NCI-H345 treated with DMSO at 0.1 percent for 48 hours (cell line): ENCODE measurements at regions not wholly inside any gene's neighbourhood (a gene's known extent, or its start where the extent isn't known, plus 50 kb on each side); places are given as distances from the start of the nearest gene placed in this dataset.

Experiments
- DNase-seq: peaks from one replicate; lab custom pipeline; 2025; ENCODE audit not compliant: unreplicated experiment; lab: John Stamatoyannopoulos, UW

DNA sequence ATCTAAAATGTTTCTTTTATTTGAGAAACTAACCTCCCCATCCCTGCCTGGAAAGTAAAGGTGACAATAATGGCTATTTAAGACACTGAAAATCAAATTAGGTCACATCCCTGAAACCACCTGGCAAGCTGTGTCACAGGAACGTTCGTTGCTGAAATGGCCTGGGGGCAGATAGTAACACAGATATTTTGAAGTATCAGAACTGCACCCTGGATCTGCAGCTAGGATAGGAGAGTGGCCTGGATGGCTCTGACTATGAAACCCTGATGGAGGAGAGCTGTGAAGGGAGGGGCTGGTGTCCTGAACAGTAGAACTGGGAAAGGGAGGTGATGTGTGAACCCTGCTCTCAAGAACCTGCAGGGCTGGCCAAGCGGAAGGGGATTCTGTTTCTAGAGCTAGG, 648.3 kb upstream of the CFAP20DC start:
- no peak for DNase-seq

DNA sequence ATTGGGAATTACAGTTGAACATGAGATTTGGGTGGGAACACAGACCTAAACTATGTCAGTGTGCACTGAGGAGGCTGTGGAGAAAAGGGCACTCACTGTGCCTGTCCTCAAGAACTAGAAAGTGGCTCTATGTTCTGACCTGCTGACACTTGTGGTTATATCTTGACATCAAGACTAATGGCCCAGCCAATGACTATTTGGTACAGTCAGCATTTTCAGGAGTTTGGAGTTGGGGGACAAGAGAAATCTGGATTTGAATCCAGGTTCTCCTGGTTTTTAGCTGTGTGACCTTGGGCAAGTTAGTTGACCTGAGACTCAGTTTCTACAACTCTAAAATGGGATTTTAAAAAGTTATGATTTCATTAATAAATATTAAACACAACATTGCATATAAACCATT, 647.0 kb upstream of the CFAP20DC start:
- DNase-seq, result no peak

DNA sequence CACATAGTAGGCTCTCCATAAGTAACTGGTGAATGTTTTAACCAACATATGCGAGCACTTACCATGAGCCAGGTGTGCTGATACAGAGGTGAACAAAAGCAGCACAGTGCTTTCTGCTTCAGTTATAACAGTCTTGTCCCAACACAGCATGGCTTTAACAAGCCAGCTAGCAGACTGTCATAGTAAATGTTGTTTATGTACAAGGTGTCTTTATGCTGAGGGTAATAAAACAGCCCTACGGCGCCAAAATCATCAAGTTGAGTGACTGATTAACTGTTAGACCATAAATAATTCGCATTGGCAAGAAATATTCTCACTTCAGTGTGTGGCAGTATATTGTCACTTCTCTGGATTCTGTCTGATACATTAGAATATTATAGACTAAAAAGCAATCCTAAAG, 646.0 kb upstream of the CFAP20DC start:
- peak; percentile 6 for DNase-seq

DNA sequence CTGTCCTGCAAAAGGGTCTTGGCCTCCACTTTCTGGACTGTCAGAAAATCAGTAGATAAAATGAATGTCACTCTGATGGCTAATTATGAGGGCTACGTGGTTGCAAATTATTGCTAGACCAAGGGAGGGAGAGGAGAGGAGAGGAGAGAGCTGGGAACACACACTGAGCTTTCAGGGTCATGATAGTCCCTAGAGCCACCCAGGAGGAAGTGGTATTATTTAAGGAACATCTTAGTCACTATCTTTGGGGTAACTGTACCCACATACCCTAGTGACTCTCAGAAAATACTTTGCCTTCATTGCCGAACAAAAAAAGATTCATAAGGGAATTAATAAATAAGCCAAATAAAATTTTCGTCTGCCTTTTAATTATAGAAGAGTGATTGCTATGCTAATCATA, 642.3 kb upstream of the CFAP20DC start:
- no peak for DNase-seq

DNA sequence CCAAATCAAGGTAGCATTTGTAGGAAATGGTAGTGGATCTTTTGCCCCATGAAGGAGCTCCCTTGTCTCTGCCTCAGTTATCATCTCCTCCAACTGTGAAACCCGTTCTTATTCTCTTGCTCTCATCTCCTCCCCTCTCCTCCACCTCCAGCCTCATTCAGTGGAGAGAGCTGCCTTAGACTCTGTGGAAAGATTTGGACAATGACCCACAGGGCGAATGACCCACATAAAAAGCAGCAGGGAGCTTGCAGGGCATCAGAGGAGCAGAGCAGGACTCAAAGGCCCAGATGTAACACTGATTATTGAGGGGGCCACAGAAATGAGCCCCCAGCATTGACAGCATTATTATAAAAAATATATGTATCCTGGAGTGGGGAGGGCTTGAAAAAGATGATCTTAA, 641.1 kb upstream of the CFAP20DC start:
- no peak for DNase-seq

DNA sequence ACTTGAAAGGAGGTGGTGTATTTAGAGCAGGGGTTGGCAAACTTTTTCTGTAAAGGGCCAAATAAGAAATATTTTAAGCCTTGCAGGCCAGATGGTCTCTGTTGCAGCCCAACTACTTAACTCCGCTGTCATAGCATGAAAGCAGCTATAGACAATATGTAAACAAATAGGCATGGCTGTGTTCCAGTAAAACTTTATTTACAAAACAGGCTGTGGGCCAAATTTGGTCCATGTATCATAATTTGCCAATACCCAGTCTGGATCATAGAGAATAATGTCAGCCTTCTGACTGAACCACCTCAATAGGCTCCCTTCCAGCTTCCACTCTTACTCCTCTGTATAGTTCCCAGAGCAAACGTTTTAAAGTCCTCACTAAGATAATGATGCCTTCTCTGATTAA, 638.8 kb upstream of the CFAP20DC start:
- DNase-seq, result no peak

DNA sequence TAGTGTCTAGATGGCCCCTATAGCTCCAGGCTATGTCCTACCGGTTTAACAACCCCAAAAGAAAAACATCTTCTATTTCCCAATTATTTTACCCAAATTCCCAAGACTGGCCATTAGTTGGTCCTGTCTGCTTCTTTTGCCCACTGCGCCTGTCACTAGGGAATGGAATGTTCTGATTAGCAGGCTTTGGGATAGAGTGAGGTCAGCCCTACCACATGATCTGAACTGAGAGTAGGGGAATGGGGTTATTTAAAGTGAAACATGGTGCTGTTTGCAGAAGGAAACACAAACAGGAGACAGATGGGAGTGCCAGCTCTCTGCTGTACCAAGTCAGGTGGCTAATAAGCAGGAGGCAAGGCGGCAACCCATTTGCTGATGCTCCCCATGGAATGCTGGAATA, 635.6 kb upstream of the CFAP20DC start:
- no peak for DNase-seq

DNA sequence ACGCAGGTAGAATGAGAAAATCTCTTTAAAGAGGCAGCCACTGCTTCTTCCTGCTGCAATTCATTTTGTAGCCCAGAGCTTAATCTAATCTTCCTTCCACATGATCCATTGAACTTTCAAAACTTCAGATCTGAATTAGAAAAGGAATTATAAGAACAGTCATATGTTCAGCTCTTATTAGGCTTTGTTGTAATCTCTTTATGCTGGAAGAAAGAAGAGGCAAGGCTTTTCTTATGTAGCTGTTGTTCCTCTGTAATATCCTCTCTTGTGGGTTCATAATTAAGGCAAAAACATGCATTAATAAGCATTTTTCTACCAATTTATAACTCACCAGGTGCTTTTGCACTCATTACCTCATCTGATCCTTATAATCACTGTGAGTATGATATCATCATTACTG, 634.9 kb upstream of the CFAP20DC start:
- DNase-seq, result no peak

DNA sequence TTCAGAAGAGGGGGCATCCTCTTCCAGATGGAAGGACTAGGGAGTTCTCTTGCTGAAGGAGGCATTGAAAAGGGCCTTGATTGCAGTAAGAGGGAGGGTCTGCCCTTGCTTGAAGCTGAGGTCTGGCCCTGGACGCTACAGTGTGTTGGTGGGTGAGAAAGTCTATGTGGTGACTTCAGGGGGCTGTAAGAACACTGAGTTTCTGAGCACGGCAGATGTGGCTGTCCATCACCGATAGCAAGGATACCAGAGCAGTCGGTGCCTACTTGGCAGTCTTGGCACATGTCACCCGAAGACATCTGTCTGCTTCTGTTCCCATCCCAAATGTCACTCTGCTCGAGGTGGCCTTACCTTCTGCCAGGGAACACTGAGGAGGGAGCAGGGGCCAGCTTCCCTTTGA, 631.1 kb upstream of the CFAP20DC start:
- DNase-seq, result no peak

DNA sequence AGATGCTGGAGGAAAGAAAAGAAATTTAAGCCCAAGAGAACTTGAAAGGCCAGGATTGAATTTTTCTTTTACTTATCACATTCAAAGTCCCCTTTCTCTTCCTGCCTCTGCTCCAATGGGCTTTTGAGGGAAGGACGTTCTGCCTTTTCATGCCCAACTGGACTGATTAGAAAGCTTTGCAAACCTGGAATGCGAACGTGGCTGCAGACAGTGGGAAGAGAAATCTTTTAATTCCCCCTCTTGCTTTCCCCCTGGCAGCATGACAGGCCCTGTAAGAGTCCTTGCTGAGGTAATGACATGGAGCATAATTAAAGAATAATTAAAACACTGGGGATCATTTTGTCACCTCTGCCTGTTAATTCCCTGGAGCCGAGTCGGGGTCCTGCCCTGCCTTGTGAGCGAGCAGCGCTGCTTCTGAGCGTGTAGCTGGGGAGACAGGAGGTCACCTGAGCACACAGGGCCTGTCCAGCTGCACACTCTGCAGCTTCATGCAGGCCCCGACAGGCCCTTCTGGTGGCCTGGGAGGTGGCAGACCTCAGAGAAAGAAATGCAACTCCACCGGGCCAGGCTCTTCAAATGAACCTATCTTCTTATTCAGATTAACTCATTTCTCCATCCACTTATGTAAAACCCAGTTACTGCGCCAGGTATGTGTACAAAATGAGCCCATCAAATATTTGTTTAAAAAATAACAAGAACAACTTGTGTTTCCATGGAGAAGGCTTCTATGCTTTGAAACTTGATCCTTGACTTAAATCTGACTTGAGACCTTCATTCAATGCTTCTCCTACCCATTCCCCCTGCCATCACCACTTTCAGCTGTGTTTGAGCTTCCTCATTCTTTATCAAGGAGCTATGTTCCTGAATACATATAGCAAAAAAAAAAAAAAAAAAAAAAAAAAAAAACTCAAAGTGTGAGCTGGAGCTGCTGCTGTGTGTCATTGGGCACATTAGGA, 628.2 kb upstream of the CFAP20DC start:
- DNase-seq, result no peak

DNA sequence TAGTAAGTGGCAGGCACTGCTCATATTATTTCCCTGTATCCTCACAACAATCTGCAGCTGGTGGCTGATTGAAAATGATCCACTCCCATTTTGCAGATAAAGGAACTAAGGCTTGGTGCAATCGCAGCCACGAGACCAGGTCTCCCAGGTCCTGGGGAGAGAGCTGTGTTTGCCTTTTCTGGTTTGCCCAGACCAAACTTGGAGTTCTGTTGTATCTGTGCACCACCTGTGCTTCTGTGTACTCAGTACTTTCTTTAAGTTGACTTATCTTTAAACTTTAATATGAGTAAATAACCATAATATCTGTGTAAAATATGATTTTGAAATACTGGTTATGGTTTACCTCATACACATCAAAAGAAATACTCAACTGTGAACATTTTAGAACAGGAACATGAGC, 625.7 kb upstream of the CFAP20DC start:
- DNase-seq, result no peak

DNA sequence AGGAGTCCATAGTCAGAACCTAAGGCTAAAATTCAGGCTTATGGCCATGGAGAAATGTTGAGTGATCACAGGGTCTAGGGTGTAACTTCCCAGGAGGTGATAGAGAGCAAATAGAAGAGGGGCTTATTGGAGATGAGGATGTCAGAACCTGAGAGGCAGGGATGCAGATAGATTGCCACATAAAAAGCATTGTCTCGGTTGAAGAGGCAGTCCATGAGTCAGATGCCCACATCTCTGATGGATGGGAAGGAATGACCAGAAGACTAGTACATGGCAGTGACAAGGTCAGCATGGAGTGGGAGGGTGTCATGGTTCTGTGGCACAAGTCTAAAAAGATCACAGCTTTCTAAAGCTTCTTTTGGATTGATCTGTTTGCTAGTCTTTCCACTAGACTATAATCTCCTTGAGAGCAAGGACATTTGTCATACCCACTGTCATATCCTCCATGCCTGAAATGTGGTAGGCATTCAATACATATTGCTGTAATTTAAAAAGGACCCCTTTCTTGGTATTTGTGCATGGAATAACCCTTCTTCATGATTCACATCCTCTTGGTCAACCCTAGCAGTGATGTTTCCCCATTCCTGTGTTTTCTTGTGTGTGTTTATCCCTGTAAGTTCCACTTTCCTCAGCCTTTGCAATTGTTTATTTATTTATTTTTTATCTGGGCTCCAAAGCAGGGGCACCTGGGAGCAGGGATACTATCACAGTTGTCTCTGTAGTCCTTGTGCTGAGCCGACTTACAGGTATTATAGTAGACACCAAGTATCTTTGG, 613.4 kb upstream of the CFAP20DC start:
- no peak for DNase-seq

DNA sequence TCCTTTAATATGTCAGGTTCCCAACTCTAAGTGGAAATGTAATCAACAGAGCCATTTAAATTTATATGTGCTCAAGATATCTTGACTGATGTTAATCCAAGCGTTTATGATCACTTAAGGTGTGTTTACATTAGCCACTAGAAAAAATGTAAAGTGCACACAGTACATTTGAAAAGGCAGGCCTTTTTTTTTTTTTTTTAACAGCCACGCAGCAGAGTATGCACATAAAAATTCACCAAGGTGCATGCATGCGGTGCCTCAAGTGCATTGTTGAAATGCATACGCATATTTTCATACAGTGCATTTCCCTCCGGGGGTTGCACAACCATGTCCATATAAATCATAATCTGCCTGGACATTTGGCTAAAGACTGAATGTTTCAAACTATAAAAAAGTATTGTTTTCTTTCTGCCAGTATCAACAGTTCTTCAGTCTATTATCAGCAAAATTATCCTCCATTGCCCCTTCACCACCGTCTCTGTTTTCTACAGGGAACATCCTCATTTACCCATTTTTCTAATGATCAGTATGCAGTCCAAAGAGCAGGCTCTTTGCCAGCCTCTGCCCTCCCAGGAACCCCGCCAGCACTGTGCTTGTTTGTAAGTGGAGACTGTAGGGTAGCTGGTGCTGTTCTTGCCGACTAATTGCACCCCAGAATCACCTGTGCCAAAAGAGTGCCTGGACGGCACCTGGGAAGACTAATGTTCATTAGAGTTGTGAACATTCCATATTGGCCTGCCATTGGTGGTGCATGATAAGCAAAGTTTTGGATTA, 611.2 kb upstream of the CFAP20DC start:
- peak; percentile 53 for DNase-seq

DNA sequence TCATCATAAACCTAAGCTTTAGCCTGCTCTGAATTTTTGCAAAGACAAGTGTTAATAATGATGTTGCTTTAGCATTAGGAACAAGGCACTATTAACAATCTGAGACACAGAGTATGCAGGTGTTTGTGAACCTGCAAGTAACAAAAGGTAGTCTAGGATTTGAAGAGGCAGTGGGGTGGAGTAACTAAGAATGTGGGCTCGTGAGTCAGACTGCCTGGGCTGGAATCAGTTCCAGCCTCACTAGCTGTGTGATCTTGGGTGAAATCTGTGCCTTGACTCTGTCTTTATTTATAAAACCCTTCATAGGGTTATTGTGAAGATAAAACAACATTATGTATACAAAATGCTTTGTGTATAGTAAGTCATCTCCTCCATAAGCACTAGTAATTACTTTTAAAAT, 610.6 kb upstream of the CFAP20DC start:
- peak; percentile 14 for DNase-seq

DNA sequence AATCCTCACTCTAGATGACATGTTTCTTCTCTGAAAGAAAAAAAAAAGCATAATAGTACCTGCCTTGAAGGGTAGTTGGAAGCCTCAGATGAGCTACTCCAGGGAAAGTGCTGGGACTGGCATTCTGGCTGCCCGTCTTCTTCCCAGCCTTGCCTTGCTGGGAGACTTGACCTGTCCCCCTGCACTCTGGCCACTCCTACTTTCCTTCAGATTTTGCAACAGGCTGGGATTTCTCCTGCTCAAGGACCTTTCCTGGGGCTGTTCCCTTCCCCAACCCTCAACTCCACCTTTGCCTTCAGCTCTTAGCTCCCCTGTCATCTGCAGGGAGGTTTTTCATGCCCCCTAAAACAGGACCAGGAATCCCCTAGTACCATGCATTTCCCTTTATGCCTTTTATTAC, 609.9 kb upstream of the CFAP20DC start:
- no peak for DNase-seq

DNA sequence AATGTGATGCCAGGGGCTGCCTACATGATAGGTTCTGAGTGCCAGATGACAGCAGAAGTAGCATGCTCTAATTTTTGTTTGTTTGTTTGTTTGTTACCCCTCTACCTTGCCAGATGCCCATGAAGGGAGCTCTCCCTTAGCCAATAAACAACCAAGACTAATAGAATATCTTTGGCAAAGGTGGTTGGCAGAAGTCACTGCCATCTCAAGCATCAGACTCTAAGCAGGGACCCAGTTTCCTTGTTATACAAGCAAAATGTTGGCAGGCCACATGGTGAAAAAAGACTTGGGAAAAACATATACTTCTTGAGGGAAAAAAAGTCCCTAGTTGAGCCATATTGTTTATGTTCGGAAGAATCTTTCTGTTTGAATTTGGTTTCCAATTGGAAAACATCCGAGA, 609.0 kb upstream of the CFAP20DC start:
- no peak for DNase-seq

DNA sequence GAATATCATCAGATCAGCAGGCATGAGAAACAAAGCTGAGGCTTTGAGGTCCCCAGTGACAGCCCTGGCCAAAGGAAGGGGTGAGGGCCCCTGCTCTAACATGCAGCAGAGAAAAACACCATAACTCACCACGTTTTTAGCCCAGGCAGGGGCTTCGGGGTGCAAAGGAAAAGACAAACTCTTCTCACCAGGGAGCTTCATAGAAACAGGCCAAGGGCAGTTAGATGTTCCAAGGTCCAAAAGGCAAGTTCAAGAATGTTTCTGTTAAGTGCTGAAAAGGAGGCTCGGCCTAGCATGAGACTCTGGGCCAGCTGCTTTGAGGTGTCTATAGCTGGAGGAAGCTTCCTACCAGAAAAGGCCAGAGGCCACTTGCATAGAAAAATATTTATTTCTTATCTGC, 608.4 kb upstream of the CFAP20DC start:
- DNase-seq, result no peak

DNA sequence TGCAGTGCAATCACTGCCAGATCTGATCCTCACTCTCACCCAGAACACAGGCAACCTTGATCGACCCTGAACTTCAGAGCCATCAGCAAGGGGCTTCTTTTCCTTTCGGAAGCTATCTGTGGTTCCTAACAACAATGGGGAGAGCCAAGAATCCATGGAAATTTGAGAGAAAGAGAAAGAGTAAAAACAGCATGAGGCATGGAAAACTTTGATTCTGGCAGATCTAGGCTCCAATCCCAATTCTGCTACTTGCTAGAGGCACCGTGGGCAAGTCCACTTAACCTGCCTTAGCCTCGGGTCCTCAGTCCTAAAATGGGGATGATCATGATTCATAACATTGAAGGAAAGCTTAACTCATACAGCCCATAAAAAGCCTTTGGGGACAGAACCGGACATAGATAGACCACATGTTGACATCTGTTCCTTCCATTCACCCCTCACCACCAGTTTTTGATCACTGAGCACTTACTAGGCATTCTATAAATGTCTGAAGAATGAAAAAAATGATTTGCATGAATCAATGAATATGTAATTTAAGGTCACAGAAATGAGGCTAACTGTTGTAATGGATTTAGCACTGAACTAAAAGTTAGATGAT, 605.7 kb upstream of the CFAP20DC start:
- no peak for DNase-seq

DNA sequence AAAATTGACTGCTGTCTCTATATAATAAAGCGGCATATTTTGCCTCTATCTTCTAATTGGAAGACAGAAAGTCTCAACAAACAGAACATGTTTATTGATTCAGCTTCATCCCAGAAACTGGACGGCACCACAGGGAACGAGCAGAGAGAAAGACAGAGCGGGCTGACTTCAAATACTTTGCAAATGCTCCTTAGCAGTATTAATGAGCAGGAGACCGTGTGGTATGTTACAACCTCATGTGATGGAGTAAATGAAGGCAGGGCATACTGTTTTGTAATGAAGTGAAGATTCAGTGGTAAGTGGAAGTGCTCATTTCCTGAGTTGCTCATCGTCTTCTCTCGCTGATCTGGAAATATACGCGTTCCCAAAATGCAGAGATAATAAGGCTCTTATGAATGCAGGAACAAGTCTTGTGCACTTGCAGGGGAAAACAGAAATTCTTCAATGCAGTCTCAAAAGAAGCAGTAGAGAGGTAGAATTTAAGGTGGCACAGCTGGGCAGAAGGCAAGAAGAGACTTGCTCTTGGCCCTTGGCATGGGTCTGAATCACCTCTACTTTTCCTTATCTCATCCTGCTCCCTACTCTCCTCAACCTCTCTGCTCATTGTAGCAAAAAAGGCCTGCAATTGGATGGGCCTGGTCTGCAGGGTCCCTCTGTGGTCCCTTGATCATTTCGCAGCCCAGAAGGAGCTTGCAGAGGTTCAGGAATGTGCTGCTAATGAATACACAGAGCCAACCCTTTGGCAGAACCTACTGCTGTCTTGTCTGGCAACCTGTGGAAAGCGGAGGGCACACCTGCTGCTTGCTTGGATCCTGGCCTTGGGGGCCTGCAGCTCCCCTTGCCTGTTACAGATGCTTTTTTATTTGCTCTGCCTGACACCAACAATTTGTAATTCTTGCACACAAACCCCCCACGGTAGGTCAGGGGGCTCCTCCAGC, 604.9 kb upstream of the CFAP20DC start:
- no peak for DNase-seq

DNA sequence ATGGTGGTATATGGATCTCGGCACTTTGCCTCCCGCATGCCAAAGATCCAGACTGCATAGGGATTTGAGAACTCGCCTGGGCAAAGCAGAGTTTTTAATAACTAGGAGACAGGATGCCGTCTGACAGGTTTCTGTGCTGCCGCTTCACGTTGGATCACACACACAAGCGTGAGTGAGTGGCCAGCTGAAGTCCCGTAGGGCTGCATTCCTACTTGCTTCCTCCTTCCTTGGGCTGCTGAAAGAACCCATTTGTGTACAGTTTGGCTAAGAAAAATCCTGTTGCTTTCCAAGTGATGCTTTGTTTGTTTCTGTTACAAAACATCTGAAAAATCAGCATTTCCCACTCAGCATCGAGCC, 604.3 kb upstream of the CFAP20DC start:
- no peak for DNase-seq
